NCI-H460 (cell line): ENCODE measurements at regions not wholly inside any gene's neighbourhood (a gene's known extent, or its start where the extent isn't known, plus 50 kb on each side); places are given as distances from the start of the nearest gene placed in this dataset.

Source experiments
- DNase-seq: peaks from one replicate; pipeline ENCODE4 v3.0.0-alpha.2; 2016; ENCODE audit warnings: low read depth; ENCODE audit errors: extremely low read depth

DNA sequence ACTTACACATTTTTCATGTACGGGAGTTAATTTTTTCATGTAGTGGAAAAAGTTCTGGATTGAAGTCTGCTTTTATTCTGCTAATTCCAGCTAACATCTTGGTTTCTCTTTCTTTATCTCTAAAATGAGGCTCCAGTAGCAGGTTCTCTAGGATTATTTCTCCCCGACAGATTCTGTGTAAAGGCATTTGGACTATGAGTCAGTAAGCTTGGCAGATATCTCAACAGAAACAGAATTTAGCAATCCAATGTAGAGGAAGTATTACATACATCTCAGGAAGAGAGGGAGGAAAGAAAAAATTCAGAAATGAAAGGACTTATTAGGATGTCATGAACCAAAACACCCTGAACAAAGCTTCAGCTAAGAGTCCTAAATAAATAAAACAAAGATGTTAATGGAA lies 1682.3 kb upstream of the TENM3 start:
- DNase-seq: no peak

DNA sequence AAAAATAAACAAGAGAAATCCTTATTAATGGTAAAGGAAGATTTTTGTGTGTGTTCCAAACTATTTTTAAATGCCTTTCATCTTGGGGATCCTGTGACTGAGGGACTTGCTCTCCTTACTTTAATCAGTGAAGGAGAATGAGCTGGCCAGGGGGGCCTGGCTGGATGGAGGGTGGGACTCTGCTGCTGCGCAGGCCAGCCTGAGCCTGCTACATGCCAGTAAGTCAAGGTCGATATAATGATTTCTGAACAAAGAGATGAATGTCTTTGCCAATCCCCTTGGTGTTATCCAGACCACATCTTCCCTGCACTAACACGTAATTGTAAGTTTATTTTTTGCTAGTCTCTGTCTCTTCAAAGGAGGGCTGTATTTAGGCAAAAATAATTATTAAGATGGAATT lies 1679.2 kb upstream of the TENM3 start:
- DNase-seq: no peak

DNA sequence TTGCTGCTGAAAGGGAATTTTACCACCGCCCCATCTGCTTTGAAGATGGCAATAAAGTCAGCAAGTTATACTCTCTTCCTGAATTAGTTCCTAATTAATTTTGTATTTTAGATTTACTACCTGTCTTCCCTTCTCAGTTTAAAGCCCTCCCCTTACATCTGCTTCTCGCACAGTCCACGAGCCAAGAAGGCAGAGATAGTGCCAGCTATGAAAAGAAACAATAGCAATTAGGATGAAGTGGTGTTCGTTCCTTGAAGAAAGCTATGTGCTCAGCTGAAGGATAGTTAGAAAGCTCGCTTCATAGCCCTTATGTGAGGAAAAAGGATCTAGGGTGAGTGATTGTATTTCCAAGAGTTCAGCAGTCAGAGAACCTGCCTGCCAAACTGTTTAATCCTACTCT lies 1678.8 kb upstream of the TENM3 start:
- no peak for DNase-seq

DNA sequence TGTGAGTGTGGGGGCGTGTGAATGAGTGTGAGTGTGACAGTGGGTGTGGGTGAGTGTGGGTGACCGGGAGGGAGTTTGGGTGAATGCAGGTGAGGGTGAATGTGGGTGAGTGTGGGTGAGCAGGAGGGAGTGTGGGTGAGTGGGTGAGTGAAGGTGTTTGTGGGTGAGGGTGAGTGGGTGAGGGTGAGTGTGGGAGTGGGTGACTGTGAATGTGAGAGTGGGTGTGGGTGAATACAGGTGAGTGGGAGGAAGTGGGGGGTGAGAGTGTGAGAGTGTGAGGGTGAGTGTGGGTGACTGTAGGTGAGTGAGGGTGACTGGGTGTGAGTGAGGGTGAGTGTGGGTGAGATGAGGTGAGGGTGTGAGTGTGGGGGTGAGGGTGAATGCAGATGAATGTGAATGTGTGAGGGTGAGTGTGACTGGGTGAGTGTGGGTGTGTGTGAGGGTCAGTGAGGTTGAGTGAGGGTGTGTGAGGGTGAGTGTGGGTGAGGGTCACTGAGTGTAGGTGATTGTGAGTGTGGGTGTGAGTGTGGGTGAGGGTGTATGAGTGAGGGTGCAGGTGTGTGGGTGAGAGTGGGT lies 1677.3 kb upstream of the TENM3 start:
- no peak for DNase-seq

DNA sequence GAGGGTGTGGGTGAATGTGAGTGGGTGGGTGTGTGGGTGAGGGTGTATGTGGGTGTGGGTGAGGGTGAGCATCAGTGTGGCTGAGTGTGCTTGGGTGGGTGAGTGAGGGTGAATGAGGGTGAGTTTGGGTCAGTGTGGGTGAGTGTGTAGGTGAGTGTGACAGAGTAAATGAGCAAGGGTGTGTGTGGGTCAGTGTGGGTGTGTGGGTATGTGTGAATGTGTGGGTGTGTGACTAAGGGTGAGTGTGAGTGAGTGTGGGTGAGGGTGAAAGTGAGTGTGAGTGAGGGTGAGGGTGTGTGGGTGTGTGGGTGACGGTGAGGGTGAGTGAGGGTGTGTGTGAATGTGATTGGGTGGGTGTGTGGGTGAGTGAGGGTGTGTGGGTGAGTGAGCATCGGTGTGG lies 1676.7 kb upstream of the TENM3 start:
- DNase-seq: no peak

DNA sequence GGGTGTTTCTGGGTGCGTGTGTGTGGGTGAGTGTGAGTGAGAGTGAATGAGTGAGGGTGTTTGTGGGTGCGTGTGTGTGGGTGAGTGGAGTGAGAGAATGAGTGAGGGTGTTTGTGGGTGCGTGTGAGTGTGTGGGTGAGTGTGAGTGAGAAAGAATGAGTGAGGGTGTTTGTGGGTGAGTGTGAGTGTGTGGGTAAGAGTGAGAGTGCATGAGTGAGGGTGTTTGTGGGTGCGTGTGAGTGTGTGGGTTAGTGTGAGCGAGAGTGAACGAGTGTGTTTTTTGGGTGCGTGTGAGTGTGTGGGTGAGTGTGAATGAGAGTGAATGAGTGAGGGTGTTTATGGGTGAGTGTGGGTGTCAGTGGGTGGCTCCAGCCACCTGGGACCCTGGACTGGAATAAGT lies 1676.1 kb upstream of the TENM3 start:
- DNase-seq: no peak

DNA sequence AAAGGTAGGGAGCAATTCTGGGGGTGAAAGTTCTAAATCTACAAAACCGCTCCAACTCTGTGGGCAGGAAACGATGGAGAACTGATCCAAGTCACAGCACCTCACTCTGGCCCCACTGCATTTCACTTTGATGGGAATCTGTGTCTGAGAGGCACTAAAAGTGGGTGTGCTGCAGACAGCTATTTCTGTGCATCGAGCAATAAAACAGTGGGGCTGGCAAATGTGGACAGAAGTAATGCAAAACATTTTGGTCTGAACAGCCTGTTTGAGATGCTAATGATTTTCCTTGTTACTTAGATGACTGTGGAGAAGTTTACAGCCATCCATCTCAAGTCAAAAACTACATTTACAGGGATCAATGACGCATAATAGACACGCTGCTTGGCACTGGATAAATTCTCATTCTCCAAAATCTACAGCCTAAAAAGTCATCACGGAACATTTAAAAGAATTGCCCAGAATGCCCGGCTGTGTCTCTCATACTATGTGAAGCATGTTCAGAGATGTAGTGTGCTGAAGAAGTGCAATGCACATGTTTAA lies 1671.6 kb upstream of the TENM3 start:
- no peak for DNase-seq

DNA sequence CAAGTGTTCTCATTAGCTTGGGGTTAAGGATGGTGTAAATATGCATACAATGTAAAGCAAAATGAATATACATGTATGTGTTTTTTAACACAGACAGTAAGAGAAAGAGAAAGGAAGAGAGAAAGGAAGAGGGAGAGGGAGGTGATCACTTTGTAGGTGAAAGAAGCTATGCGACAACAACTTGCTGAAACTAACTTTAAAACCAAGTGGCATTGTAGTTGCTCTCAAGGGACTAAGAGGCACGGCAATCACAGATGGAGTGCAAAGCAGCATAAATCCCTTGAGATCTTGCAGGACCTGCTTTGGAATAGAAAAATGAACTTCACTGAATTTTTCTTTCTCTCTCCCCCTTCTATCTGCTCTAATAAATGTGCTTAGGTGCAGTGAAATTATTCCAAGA lies 1665.0 kb upstream of the TENM3 start:
- no peak for DNase-seq

DNA sequence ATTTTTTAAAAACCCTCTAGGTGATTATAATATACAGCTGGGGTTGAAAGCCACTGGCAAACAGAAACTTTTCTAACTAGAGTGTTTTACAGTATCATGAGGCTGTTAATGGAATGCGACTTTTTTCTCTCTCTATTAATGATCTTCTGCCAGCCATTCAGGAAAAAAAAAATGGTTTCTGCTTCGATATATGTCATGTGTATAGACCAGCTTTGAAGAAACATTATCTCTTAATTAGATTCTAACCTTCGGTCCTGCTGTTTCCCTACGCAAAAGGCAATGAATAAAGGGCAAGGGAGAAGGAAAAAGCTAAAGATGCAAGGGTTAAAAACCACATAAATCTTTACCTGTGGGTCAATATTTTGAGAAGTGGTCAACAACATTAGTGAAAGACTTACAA lies 1662.1 kb upstream of the TENM3 start:
- no peak for DNase-seq

DNA sequence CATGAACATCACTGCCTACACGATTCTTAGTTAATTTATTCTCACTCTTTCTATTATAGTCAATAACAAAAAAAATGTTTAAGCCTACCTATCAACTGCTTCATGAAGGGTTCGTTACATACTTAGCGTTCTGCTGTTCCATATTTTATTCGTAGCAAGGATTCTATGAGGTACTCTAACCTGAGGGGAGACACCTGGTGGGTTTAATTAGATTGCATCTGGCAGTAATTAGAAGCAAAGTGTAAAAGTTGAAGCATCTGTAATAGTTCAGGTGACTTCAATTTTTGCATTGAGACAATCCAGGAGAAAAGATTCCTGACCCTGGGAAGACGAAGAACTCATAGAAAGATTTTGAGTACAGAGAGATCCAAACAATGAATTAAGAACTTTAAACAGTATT lies 1655.8 kb upstream of the TENM3 start:
- no peak for DNase-seq

DNA sequence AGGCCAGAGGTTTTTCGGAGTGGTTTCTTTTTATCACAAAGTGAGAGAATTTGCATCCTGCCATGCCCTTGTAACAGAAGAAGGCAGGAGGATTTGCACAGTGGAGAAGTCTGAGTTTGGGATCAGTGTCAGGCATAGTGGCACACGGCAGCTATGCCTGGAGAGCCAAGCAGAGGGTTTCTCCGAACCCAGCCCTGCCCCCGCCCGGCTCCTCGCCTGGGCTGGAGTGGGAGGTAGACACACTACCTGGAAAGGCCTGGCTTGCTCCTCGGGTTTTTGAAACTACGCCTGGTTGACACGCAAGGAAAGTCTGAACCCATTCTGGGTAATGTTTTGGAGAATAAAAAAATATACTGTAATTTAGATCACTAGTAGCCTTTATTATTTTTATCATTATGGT lies 1653.6 kb upstream of the TENM3 start:
- no peak for DNase-seq

DNA sequence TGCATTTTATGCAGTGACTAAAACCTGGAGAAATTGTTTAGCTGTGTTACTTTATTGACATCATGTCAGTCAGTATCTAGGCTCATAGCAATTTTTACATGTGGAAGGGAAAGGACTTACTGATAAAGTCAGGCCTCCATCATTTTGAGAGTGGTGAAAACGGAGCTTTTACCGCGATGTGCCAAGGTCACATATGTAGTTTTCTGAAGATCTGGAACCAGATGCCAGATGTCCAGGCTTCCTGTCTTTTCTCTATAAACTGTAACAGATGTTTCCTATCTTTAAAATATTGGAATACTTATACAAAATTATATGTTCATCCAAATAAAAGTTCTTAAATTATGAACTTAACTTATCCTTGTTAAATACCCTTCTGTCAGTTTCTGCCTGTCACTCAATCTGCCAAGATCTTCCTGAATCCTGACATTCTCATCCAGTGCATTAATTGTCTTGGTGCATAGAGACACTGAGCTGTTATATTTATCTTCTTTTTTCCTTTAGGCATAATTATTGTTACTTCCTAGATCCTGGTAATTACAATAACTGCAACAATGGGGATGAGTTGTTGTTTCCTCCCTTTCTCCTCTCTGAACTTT lies 1646.2 kb upstream of the TENM3 start:
- DNase-seq: no peak

DNA sequence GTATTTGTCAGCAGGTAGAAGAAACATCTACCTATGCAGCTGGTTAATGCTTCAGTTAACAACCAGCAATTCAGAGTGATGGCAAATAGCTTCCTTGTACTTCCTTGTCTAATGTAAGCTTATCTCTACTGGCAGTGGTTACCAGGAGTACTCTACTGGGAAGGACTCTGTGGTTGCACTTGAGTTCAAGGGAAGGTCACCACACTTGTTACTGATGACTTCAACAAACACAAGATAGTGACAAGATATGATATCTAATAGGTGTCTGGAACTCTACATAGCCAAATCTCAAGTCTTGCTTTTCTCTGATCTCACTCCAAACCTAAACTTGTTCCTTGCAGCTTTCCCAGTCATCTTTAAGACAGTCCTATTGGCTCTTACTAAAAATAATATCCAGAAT lies 1644.9 kb upstream of the TENM3 start:
- DNase-seq: no peak

DNA sequence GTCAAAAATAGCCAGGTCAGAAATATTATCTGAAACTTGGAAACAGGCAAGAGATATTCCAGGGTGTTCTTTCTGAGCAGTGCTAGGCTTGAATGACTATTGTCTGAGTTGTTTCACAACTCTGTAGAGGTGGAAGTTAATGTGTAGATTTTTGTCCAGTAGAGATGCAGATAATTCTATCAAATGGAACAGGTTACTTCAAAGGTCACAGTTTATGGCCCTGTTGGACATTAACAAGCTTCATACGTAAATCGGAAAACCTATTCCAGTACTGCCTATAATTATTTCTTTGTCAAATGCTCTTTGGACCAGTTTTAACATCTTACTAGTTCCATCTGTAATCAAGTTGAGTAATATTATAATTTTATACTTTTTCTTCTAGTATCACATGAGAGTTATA lies 1639.4 kb upstream of the TENM3 start:
- no peak for DNase-seq

DNA sequence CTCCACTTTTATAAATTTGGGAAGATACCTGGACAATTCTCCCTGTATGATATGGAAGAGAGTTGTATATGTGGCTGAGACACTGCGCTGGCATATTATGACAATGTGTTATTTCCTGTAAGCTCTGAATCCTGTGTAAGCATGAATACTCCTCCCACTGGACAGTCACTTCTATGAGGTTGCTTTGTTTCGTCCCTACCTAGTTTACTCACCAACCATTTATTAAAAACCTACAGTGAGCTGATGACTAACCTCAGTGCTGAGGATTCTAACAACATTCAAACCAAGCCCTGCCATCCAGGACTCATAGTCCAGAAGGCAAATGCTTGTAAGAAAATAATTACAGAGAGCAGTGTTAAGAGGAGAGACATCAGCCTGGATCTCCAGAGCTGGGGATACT lies 1632.9 kb upstream of the TENM3 start:
- no peak for DNase-seq

DNA sequence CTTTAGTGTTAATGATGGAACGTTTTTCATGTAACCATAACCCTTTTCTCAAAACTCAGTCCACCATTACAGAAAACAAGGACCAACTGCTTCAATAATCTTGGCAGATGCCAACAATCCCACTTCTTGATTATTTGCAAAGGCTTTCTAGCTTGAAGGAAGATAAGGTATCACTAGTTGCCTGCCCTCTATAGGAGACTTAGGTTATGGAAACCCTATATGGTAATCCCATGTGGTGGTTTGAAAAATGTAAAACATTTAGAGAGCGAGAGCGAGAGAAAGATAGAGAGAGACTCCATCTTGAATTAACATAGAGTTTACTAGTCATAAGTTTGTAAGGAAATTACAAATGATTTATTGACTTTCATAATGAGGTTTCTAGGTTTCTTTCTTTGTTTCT lies 1627.5 kb upstream of the TENM3 start:
- DNase-seq: no peak

DNA sequence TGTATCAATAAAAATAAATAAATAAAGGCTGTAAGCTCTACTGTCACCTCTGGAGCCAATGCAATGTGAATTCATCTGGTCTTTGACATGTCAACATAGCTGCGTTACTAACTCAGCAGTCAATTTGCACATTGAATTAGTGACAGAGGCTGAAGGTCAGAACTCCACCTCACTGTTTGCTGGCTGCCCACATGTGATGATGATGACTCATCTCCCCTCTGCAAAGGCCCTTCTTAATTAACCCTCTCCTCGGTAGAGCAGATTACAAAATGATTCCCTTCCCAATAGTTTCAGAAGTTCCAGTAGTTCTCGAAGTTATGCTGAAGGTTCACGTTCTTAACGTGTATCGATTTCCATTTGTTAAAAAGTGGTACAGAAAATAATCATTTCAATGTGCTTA lies 1626.0 kb upstream of the TENM3 start:
- no peak for DNase-seq

DNA sequence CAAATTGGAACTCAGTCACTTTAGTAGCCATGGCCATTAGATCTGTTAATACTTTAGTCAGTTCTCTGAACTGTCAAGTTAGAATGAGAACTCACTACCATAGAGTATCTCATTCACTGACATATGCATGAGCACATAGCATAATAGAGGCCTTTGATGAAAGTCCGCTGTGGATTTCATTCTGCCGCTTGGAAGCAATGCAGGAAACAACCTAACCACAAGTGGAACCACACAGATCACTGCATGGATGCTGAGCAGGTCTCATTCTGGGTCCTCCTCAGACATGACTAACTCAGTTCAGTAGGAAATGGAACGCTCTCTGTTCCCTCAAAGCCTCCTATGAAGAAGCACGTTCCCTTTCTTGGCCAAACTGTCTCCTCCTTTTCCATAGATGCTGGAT lies 1624.8 kb upstream of the TENM3 start:
- DNase-seq: no peak

DNA sequence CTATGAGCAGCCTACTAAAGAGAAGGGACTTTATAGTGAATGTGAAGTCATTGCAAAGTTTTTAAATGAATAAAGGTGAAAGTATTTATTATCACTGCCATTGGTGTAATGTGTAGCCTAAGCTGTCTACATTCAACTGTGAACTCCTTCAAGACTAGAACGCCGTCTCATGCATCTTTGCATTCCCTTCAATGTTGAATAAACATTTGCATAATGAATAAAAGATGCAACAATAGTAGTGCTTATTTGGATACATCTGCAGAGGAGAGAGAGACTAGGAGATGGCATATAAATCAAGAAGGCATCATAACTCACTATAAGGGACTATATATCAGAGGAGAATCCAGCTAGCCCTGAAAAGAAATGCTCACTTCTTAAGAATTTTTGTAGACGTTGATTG lies 1623.8 kb upstream of the TENM3 start:
- no peak for DNase-seq

DNA sequence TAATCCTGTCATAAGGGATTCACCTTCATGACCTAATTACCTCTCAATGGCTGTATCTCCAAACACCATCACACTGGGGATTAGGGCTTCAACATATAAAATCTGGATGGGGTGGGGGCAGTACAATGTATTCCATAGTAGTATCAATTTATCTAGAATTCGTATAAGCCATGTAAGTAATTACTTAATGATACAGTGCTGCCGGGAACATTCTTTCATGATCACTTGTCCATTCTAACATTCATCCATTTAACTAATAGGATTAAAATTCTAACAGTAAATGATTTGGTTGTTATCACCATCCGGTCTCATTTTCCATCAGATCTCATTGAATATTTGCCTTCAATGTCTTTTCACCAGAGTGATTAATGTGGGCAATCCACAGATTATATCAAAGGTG lies 1620.9 kb upstream of the TENM3 start:
- DNase-seq: no peak

DNA sequence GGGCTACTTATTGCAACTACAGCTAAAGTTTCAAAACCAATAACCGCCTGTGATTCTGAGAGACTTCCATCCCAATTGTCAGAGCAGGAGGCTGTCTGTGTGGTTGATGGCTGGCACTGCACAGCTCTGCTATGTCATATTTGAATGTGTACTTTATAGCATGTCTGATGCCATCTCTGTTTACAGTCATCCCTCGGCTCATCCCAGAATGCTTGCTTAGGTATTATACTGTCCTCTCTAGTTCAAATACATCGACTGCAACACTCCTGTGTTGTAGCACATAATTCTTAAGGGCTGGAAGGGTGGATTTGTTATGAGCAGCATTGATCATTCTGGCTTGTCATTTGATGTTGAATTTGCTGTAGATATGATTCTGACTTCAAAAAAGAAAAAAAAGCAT lies 1617.5 kb upstream of the TENM3 start:
- DNase-seq: no peak

DNA sequence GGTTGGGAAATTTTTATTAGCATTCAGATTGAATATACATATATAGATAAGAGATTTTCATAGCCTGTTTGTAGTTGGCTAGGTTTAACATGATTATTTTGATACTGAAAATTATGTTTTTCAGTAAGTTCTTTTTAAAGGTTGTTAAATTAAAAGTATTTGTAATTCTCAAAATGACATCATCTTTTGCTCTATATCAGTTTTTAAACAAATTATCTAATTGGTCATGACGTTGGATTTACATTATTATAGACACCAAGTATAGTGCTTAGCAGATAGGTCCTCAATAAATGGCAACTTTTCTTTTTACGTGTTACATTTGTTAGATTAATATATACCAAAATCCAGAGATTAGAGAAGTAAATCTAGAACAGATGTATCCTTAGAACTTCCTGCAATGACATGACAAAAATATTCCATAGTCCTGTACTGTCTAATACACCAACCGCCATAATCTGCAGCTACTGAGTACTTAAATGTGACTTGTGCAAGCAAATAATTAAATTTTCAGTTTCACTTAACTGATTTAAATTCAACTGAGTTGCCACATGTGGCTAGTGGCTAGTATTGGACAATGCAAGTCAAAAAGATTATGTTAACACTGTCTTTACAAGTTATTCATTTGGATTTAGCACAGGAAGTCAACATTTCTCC lies 1613.1 kb upstream of the TENM3 start:
- DNase-seq: no peak

DNA sequence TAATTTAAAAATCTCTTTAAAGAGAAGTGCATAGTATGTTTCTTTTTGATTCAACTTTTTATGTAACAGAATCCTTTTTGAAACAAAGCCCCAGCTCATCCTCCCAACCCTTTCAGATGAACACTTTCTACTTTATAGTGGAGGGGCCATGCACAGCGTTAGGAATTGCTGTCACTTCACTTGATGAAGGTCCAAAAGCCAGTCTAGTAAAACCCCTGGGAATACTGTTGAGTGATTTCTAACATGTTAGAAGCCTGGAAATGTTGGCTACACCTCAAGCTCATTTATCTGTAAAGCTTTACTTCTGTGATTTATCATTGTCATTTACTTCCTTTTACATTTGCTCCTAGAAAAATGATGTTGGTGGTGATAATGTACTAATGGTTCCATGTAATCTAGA lies 1608.9 kb upstream of the TENM3 start:
- no peak for DNase-seq
